GM12892 (cell line): ENCODE measurements at regions not wholly inside any gene's neighbourhood (a gene's known extent, or its start where the extent isn't known, plus 50 kb on each side); places are given as distances from the start of the nearest gene placed in this dataset.

Experiments used
- POLR2A ChIP-seq: IDR thresholded peaks from 2 replicates; pipeline ENCODE4 v1.6.1; 2011; ENCODE audit warnings: low read depth, low read length, control low read depth
- POLR2AphosphoS5 ChIP-seq: IDR thresholded peaks from 2 replicates; pipeline ENCODE4 v1.6.1; 2011; ENCODE audit warnings: low read depth, low read length, control low read depth
- TAF1 ChIP-seq: IDR thresholded peaks from 2 replicates; pipeline ENCODE4 v1.6.1; 2011; ENCODE audit warnings: low read depth, mild to moderate bottlenecking, control low read depth, low read length, borderline replicate concordance

DNA sequence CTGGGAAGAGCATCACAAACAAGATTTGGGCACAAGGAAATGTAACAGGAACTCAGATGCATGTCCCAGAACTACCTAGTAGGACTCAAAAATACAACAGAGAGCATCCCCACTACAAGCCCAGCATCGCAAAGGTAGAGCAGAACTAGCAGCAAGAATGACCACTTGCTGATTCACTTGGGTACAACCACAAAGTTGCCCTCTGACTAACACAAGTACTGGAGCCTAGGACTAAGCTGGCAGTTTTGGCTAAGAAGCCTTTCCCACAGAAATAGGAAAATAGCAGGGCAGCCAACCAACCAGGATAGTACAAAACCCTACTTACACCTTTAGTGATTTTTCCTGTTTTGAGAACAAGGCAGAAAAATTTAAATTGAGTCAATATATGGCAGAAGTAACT is 193.8 kb downstream of the PAX3 start:
- TF ChIP-seq POLR2AphosphoS5, result no peak
- no peak for TF ChIP-seq POLR2A
- no peak for TF ChIP-seq TAF1
